CD14-positive monocyte (primary cell): ENCODE measurements at regions not wholly inside any gene's neighbourhood (a gene's known extent, or its start where the extent isn't known, plus 50 kb on each side); places are given as distances from the start of the nearest gene placed in this dataset.

Source experiments
- DNase-seq, 3 donors: peaks; one replicate each; pipeline ENCODE4 v3.0.0-alpha.2; 2011 to 2022
- H2AFZ ChIP-seq: 2 replicates; pipeline ENCODE4 v1.6.0; 2012; ENCODE audit warnings: mild to moderate bottlenecking, low read depth, low read length, inconsistent platforms; ENCODE audit not compliant: insufficient read depth, poor library complexity, severe bottlenecking
- H3K27ac ChIP-seq, 2 donors: 1 replicate in 1 of 2; 2 replicates in 1 of 2; pipeline ENCODE4 v1.5.1; 2012 to 2013; ENCODE audit warnings: low read length in 2 of 2, control low read depth in 1 of 2, inconsistent platforms in 1 of 2, low read depth in 1 of 2, mild to moderate bottlenecking in 1 of 2
- H3K27me3 ChIP-seq, 2 donors: one replicate each; pipeline versions ENCODE4 v1.6.0 to v1.6.1; 2011 to 2013; ENCODE audit warnings: low read length in 2 of 2; ENCODE audit not compliant: control insufficient read depth in 2 of 2, insufficient read depth in 2 of 2
- H3K36me3 ChIP-seq, 2 donors: replicated peaks in 1 of 2; 1 replicate in 1 of 2; 2 replicates in 1 of 2; pipeline versions ENCODE4 v1.5.1 to v1.6.1; 2012 to 2013; ENCODE audit warnings: low read length in 2 of 2, control low read depth in 1 of 2, inconsistent platforms in 1 of 2, mild to moderate bottlenecking in 1 of 2; ENCODE audit not compliant: insufficient read depth in 2 of 2, control insufficient read depth in 1 of 2
- H3K4me1 ChIP-seq, 2 donors: 1 replicate in 1 of 2; 2 replicates in 1 of 2; pipeline versions ENCODE4 v1.5.1 to v1.6.1; 2012 to 2013; ENCODE audit warnings: low read length in 2 of 2, control low read depth in 1 of 2, inconsistent platforms in 1 of 2, mild to moderate bottlenecking in 1 of 2, moderate library complexity in 1 of 2; ENCODE audit not compliant: insufficient read depth in 2 of 2, control insufficient read depth in 1 of 2
- H3K4me2 ChIP-seq: replicated peaks from 2 replicates; pipeline ENCODE3; 2012; ENCODE audit warnings: low read length, moderate library complexity, mild to moderate bottlenecking; ENCODE audit not compliant: poor library complexity, severe bottlenecking; ENCODE audit errors: extremely low read depth
- H3K4me3 ChIP-seq, 3 experiments: fragments of 200-600 bp in 1 of 3; sonication (generic) in 1 of 3; replicated peaks in 1 of 3; 1 replicate in 2 of 3; 2 replicates in 1 of 3; pipeline ENCODE4 v1.5.1; 2011 to 2013; ENCODE audit warnings: low read length in 3 of 3, mild to moderate bottlenecking in 3 of 3, control low read depth in 2 of 3, low read depth in 2 of 3, inconsistent platforms in 1 of 3, moderate library complexity in 1 of 3
- H3K79me2 ChIP-seq: 2 replicates; pipeline ENCODE4 v1.6.0; 2012; ENCODE audit warnings: mild to moderate bottlenecking, control low read depth, inconsistent platforms, low read length, moderate library complexity; ENCODE audit not compliant: insufficient read depth
- H3K9ac ChIP-seq: 2 replicates; pipeline ENCODE4 v1.6.0; 2017; ENCODE audit warnings: low read length, mild to moderate bottlenecking; ENCODE audit not compliant: insufficient read depth, poor library complexity, severe bottlenecking
- H3K9me3 ChIP-seq, 2 donors: replicated peaks in 1 of 2; 1 replicate in 1 of 2; 2 replicates in 1 of 2; pipeline versions ENCODE4 v1.5.1 to v1.6.1; 2012 to 2013; ENCODE audit warnings: low read length in 2 of 2, control low read depth in 1 of 2; ENCODE audit not compliant: control insufficient read depth in 1 of 2, insufficient read depth in 1 of 2
- H4K20me1 ChIP-seq: 2 replicates; pipeline ENCODE4 v1.6.0; 2012; ENCODE audit warnings: mild to moderate bottlenecking, low read length, control low read depth, moderate library complexity; ENCODE audit not compliant: insufficient read depth
- H3K27ac Mint-ChIP-seq, 7 donors: one replicate each; pipeline ENCODE4 v1.8.0; 2020; ENCODE audit warnings: mild to moderate bottlenecking in 7 of 7, mixed read lengths in 7 of 7, moderate library complexity in 6 of 7, inconsistent platforms in 2 of 7
- H3K27me3 Mint-ChIP-seq, 3 donors: one replicate each; pipeline ENCODE4 v1.8.0; 2021 to 2022; ENCODE audit warnings: low read depth in 3 of 3, mild to moderate bottlenecking in 3 of 3, mixed read lengths in 3 of 3, moderate library complexity in 3 of 3, inconsistent platforms in 1 of 3
- H3K36me3 Mint-ChIP-seq, 2 donors: one replicate each; pipeline ENCODE4 v1.8.0; 2020; ENCODE audit warnings: mixed read lengths in 2 of 2, inconsistent platforms in 1 of 2, mild to moderate bottlenecking in 1 of 2
- H3K4me1 Mint-ChIP-seq: one replicate; pipeline ENCODE4 v1.8.0; 2020; ENCODE audit warnings: mild to moderate bottlenecking, mixed read lengths
- H3K4me3 Mint-ChIP-seq, 2 donors: one replicate each; pipeline ENCODE4 v1.8.0; 2020; ENCODE audit warnings: mild to moderate bottlenecking in 2 of 2, mixed read lengths in 2 of 2, moderate library complexity in 1 of 2
- H3K9me3 Mint-ChIP-seq, 7 donors: one replicate each; pipeline ENCODE4 v1.8.0; 2020 to 2022; ENCODE audit warnings: mixed read lengths in 7 of 7, mild to moderate bottlenecking in 6 of 7, moderate library complexity in 6 of 7, inconsistent platforms in 2 of 7
- CTCF ChIP-seq: fragments of 200-600 bp; IDR thresholded peaks from one replicate; pipeline ENCODE4 v1.8.0; 2022; ENCODE audit warnings: antibody characterized with exemption, mild to moderate bottlenecking
- WGBS: methylation state at CpG from one replicate; pipeline ENCODE4 v1.1.5; 2013; ENCODE audit warnings: missing lambda C conversion rate; ENCODE audit not compliant: insufficient coverage; 5-methylcytosine and 5-hydroxymethylcytosine counted together
- intact Hi-C, 2 donors: fragments of 100-400 bp; cut with micrococcal nuclease; formaldehyde crosslinking; loops; one replicate each; pipeline versions ENCODE4 v1.15.0 to v1.15.1; 2023

DNA sequence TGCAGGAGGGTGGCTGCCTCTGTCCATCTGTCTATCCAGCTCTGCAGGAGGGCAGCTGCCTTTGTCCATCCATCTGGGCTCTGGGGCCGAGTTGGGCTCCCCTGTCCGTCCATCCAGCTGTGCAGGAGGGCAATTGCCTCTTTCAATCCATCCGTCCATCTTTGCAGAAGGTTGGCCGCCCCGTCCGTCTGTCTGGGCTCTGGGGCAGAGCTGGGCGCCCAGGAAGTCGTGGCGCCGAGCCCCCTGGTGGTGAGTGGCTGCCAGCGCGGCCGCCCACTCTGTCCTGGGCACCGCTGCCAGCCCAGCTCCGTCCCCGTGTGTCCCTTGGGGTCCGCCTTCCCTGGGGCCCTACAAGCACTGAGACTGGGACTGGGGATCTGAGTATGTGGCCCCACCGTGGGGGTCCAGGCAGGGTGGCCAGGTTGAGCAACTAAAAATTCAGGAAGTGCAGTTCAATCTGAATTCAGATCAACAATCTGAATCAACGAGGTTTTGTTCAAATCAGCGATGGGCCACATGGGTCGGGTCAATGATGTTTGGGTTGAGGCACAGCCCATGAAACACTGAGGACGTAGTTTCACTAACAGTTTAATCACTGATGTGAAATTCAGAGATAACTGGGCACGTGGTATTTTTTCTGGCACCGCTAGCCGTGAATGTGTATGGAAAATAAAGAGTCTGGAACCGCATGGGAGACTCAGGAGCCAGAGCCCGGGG lies 99.1 kb upstream of the ACTRT2 start:
- H3K4me1 ChIP-seq, result peaks cover 0 to 6% of the 10 kb centered on the region in 2 donors
- H3K9me3 Mint-ChIP-seq, result peaks cover 0 to 2% (median 0%) of the 10 kb centered on the region in 7 donors
- H3K27me3 ChIP-seq, result no peaks in the 10 kb centered on the region
- no peak overlapping the region for H3K4me3 Mint-ChIP-seq
- H3K27me3 Mint-ChIP-seq, result peaks cover 0 to 4% (median 0%) of the 10 kb centered on the region in 3 donors
- H3K27ac ChIP-seq, result no peak overlapping the region
- peak; percentile 77 for TF ChIP-seq CTCF
- H3K9me3 ChIP-seq, result no peaks in the 10 kb centered on the region
- no peaks in the 10 kb centered on the region for H3K79me2 ChIP-seq
- H3K27ac Mint-ChIP-seq, result no peak overlapping the region
- intact Hi-C loops, result no loop called here
- H3K4me3 ChIP-seq, result no peak overlapping the region
- 77% methylated on average over 25 of the region's 27 CpGs for WGBS
- peaks cover 1% of the 10 kb centered on the region for H3K4me1 Mint-ChIP-seq
- H3K4me2 ChIP-seq, result no peak overlapping the region
- no peaks in the 10 kb centered on the region for H3K36me3 ChIP-seq
- no peaks in the 10 kb centered on the region for H3K36me3 Mint-ChIP-seq
- peak in 1 of 3 donors; percentile 8 for DNase-seq
- no peak overlapping the region for H2AFZ ChIP-seq
- H3K9ac ChIP-seq, result no peak overlapping the region
- no peaks in the 10 kb centered on the region for H4K20me1 ChIP-seq

GRCh38 chr1:2923351-2923750 lies 97.9 kb upstream of the ACTRT2 start:
- Mint-ChIP-seq H3K4me3 (no peak overlapping the region), H3K9me3 (peaks cover 0 to 2% (median 0%) of the 10 kb centered on the region in 7 donors), H3K27ac (no peak overlapping the region), H3K27me3 (peaks cover 0 to 4% (median 0%) of the 10 kb centered on the region in 3 donors), H3K4me1 (peaks cover 5% of the 10 kb centered on the region), H3K36me3 (no peaks in the 10 kb centered on the region)
- peaks cover 0 to 13% of the 10 kb centered on the region in 2 donors for H3K4me1 ChIP-seq
- DNase-seq, result no peak
- H3K4me3 ChIP-seq, result no peak overlapping the region
- no peak overlapping the region for H3K27ac ChIP-seq
- H4K20me1 ChIP-seq, result no peaks in the 10 kb centered on the region
- H3K79me2 ChIP-seq, result no peaks in the 10 kb centered on the region
- no peak overlapping the region for H3K9ac ChIP-seq
- no peaks in the 10 kb centered on the region for H3K27me3 ChIP-seq
- intact Hi-C loops, result no loop called here
- H3K9me3 ChIP-seq, result no peaks in the 10 kb centered on the region
- 78% methylated on average over 21 of the region's 21 CpGs for WGBS
- no peak overlapping the region for H2AFZ ChIP-seq
- no peak for TF ChIP-seq CTCF
- no peaks in the 10 kb centered on the region for H3K36me3 ChIP-seq
- H3K4me2 ChIP-seq, result no peak overlapping the region
